ENCODE measurements at regions not wholly inside any gene's neighbourhood (a gene's known extent, or its start where the extent isn't known, plus 50 kb on each side); places are given as distances from the start of the nearest gene placed in this dataset.

DNA sequence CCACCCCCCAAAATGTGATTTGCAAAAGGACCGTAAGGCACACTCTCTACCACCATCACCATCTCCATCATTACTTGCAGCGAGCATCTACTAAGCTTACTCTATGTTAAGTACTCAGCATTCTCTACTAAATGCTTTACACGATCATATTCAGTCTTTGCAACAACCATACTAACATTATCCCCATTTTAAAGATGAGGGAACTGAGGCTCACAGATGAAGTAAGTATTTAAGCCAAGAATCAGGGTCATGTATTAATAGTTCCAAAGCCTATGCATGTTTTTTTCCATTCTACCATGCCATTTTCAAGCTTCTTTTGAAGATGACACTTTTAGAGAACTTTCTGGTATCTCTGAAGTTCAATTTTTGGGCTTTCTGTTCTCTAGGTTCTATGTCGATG lies 121.7 kb upstream of the ANKRD55 start:
- DNase-seq (ENCODE audit: low read depth in 2 of 2, low spot score in 1 of 2), result no peak

DNA sequence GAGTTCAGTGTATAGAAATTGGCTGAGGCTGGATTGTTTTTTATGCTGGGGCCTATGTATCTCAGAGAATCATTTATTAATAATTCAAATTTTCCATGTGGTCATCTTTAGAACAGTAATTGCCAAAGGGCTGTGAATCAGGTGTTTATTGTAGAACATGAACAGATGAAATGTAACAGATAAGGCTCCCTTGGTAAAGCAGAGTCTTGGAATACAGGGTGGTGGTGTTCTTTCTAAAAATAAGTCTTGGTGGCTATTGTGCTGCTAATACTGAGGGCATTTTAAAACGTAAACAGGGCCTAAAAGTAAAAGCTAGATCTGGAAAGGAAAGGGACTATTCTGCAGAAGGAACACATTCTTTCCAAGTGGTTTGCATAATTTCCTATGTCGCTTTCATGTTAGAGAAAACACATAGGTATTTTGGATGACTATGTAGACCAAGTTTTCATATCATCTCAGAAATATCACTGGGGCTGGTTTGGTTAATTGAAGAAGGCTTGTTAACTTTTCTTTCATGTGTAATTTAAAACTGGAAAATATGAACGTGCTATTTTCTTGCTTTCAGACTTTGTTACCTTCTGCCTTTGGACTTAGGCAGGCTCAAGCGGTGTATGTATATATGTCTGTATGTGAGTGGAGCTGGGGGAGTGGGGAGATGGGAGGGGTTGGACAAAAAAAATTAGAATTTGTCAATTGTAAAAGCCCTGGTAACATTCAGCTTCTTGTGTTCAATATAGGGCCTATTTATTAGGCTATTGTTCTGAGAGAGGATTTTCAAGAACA lies 119.9 kb upstream of the ANKRD55 start:
- no peak for DNase-seq (ENCODE audit: low read depth in 2 of 2, low spot score in 1 of 2)

DNA sequence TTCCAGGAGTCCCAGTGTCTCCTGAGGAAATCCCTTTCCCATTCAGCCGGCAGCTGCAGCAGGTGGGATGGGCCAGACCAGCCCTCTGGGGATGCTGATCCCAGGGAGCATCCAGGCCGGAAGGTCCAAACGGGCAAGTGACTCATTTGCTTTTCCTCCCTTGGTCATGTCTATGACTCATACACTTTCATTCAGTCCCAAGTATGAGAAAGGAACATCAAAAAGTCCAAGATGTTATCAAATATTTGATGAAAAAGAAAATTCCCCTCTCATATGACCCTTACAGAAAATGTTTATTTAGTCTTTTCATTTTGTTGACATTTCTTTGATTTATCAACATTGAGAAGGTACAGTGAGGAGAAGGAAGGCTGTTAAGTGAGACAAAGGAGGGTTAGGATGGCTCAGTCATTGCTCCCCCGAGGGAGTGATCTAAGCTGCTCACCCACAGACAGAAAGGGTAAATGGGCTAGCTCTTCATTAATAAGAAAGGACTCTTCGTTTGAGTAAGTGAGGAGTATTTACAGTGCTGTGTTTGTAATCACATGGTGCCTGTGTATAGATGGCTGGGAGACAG lies 117.6 kb upstream of the ANKRD55 start:
- DNase-seq (ENCODE audit: low read depth in 2 of 2, low spot score in 1 of 2), result no peak

DNA sequence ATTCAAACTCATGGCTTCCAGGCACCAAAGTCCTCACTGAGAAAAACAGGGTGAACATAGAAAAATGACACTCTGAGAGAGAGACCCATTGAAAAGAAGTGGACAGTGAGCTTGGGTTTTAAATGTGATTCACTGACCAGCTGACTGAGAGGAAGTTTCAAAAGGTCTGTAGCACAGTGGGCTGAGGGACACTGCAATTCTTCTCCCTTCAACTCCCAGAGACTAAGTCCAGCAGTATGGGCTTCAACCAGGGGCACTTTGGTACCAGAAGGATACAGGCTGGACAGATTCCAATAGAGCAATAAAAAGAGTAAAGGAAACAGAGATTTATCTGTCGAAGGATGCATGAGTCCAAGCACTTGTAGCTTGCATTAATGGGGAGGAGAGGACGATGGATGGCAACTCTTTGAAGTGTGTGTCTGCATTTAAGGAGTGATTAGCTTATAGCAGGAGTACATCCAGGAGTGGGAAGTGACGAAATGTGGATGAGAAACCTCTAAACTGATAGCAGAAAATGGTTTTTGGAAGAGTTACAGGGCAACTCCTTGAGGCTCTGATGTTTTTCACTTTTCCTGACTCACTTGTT lies 117.0 kb upstream of the ANKRD55 start:
- no peak for DNase-seq (ENCODE audit: low read depth in 2 of 2, low spot score in 1 of 2)

DNA sequence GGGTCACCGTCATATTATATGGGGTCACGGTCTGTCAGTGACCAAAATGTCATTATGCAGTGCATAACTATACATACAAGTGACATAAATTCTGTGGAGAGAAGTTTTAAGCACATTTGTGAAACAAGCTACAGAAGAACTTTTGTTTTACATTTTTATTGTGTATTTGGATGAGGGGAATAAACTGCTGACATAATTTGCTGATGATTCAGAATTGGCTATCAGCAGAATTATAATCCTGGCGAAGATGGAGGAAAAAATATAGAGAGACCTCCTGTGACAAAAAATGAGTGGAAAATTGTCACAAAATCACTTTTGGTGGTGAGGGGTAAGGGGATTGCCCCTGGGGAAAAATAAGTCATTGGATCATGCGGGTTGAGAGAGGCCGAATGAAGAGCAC lies 116.3 kb upstream of the ANKRD55 start:
- no peak for DNase-seq (ENCODE audit: low read depth in 2 of 2, low spot score in 1 of 2)

DNA sequence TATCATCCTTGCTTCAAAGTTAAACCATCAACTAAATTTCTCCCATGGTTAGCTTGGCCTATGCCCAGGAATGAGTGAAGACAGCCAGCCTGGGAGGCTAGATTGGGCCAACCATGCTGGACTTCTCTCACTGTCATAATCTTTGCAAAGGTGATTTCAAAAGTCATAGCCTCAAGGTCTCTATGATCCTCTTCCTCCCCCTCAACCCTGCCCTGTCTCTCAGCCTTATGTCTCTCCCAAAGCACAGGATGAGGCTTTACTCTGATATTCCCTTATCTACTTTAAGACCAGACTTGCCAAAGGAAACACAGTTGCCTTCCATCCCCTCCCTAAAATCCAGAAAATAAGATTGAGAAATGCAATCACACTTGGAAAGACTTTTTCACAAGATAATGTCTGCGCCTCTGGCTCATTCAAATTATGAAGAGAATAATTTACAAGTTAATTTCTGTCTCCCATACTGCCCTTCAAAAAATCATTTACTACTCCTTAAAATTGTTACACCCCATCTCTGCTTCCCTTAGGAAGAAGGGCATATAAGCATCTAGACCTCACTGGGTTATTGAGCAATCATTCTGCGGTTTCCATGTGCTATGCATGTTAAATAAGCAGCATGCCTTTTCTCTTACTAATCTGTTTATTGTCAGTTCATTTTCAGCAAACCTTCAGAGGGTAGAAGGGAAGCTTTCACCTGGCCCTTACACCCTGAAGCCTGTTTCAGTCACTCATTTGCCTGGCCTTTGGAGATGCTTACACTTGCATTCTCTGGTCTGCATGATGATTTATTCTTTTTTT lies 113.8 kb upstream of the ANKRD55 start:
- no peak for DNase-seq (ENCODE audit: low read depth in 2 of 2, low spot score in 1 of 2)

DNA sequence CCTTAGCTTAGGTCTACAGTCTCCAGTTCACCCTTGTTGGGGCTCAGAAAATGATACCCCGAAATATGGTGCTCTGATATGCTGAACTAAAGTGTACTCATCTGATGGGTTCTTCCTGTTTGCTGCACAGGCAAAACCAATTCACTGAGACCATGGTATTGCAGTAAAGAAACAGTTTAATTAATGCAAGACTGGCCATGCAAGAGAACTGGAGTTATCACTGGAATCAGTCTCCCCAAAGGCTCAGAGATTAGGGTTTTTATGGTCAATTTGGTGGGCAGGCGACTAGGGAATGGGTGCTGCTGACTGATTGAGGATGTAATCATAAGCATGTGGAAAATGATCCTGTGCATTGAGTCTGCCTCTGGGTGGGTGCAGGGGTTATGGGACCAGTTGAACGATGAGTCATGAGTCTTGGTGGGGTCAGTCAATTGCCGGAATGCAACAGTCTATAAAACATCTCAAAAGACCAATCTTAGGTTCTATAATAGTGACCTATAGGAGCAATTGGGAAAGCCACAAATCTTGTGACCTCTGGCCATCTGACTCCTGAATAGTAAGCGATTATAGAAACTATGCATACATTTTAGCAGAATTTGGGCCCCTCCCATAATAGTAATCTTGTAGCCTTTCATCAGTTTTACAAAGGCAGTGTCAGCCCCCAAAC lies 113.0 kb upstream of the ANKRD55 start:
- no peak for DNase-seq (ENCODE audit: low read depth in 2 of 2, low spot score in 1 of 2)

DNA sequence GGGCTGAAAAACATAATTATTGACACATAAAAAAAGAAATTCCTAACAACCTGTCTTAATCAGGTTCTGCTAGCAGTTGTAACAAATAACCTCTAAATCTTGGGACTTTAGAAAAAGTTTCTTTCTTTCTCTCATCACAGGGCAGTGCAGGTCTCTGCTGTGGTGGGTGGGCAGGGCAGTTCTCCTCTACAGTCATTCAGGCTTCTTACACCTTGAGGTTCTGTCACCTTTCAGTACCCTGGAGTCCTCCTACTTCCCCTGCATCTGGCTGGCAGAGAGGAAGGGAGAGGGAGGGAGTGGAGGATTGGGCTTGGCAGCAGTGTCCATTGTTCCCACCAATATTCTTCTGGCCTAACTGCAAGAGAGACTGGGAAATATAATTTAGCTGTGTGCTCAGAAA lies 112.2 kb upstream of the ANKRD55 start:
- DNase-seq (ENCODE audit: low read depth in 2 of 2, low spot score in 1 of 2), result no peak

DNA sequence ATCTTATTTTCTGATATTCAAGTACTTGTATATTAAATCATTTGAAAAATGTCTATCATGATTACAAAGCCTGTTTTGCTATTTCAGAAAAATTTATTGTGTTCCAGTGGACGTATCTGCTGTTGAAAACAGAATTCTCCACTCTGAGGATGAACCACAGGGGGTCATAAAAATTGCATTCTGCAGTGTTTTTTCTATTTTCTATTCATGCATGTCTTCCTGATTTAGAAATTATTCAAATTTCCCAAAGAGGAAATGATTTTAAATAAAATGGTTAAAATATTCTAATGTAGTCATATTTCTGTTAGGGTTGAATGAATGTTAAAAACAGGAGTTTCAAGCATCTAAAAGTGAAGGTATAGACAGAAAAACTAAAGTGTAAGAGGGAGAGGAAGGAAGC lies 111.5 kb upstream of the ANKRD55 start:
- DNase-seq (ENCODE audit: low read depth in 2 of 2, low spot score in 1 of 2), result no peak

DNA sequence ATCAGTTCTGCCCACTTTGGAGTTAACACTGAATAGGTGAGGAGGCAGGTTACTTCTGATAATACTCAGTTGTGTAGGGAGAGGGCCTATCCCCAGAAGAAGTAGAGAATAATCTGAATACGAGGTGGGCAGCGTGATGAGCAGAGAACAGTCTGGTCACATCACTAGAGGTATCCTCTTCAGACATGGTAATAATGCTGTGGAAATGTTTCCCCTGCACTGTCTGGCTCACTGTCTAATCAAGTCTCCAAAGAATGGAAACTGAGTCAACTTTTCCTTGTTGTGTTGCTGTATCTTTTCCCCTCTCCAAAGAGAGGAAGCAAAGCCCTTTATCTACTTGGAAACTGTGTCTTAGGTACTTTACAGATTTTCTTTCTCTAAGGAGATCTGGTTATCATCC lies 110.9 kb upstream of the ANKRD55 start:
- no peak for DNase-seq (ENCODE audit: low read depth in 2 of 2, low spot score in 1 of 2)

DNA sequence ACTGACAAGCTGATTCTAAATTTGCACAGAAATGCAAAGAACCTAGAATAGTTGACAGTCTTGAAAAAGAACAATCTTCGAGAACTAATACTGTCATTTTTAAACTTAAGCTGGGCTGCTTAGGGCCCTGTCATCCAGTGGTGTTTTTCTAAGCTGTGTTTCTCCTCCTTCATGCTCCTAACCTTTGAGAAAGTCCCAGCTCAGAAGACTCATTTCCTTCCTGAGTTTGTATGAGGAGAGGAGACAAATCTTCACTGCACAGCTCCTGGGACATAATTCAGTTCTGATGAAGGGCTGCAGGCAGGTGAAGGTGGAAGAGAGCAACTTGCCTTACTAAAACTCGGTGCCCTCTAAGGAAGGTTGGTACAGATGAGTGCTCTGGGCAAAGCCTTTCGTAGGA lies 109.5 kb upstream of the ANKRD55 start:
- no peak for DNase-seq (ENCODE audit: low read depth in 2 of 2, low spot score in 1 of 2)

DNA sequence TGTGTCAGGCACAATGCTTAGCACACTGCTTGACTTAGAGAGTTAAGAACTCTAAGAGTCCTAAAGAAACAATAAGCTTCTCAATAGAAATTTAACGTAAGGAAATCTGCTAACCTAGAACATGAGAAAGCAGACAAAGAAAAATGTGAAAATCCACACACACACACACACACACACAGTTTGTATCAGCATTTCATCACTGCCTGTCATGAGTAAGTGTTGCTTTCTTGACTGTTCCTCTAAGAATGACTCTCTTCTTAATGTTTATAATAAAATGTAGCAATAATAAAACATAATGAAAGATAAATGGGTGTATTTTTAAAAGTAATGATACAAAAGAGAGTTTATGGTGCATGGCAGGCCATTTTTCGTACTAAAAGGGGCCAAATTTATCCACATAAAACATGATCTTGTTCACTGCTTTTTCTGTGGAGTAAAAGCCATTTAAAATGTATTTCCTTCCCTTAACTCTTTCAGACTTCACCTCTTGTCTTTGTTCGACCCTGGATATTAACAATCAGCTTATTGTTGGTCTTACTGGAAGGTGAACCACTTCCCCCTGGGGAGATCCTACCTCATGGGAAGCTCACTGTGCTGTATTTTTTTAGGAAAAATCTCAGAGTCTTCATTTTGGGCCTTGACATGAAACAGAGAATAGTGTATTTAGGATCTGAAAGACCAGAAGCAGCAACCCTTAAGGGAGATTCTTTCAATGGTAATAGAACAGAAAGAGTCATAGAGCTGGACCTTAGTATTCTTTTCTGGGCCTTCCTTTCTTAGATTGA lies 107.3 kb upstream of the ANKRD55 start:
- no peak for DNase-seq (ENCODE audit: low read depth in 2 of 2, low spot score in 1 of 2)

DNA sequence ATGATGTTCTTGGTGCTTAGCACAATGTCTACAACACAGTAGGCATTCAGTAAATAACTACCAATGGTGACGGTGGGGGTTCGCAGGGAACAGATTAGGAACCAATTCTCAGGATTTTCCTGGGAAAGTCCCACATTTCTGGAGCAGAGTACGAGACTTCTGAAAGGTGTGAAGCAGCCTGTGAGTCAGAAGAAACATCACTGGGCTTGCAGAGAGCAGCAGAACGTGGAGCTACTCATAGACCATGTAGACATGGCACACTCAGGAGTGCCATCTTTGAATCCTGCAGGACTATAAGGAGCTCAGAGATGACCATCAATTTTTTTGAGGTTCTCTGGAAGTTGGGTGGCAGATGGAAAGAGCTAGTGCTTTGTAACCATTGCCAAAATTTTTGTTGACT lies 106.6 kb upstream of the ANKRD55 start:
- no peak for DNase-seq (ENCODE audit: low read depth in 2 of 2, low spot score in 1 of 2)

DNA sequence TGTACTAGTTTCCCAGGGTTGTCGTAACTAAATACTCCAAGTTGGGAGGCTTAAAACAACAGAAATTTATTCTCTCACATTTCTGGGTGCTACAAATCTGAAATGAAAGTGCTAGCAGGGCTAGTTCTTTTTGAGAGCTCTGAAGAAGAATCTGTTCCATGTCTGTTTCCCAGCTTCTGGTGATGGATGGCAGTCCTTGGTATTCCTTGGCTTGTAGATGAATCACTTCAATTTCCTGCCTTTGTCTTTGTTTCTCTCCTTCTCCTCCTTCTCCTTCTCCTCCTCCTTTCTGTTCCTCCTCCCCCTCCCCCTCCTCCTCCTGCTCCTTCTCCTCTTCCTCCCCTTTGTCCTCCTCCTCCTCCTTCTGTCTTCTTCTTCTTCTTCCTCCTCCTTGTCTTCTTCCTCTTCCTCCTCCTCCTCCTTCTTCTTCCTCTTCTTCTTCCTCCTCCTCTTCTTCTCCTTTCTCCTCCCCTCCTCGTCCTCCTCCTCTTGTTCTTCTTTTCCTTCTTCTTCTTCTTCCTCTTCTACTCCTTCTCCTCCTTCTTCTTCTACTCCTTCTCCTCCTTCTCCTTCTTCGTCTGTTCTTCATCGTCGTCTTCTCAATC lies 104.7 kb upstream of the ANKRD55 start:
- no peak for DNase-seq (ENCODE audit: low read depth in 2 of 2, low spot score in 1 of 2)

DNA sequence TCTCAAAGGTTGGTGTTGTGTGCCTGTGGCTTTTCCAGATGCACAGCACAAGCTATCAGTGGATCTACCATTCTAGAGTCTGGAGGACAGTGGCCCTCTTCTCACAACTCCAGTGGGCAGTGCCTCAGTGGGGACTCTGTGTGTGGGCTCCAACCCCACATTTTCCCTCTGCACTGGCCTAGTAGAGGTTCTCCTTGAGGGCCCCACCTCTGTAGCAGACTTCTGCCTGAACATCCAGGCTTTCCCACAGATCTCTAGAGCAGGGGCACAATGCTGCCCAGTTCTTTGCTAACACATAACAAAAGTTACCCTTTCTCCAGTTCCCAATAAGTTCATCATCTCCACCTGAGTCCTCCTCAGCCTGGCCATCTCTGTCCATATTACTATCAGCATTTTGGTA lies 102.1 kb upstream of the ANKRD55 start:
- DNase-seq (ENCODE audit: low read depth in 2 of 2, low spot score in 1 of 2), result no peak

DNA sequence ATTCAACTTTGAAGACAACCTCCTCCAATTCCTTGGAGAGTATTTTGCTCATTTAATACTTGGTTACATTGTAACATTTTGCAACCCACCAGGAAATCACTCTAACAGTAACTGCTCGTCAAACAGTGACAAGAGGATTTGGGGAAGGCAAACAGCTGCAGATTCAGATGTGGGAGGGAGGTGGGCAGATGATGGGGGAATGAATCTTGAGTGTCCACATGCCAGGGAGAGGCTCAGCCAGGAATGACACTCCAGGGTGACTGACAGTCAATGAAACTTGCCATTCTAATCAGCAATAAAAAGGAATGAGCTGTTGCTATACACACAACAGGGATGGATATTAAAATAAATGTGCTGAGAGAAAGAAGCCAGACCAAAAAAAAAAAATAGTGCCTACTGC lies 97.7 kb upstream of the ANKRD55 start:
- no peak for DNase-seq (ENCODE audit: low read depth in 2 of 2, low spot score in 1 of 2)

DNA sequence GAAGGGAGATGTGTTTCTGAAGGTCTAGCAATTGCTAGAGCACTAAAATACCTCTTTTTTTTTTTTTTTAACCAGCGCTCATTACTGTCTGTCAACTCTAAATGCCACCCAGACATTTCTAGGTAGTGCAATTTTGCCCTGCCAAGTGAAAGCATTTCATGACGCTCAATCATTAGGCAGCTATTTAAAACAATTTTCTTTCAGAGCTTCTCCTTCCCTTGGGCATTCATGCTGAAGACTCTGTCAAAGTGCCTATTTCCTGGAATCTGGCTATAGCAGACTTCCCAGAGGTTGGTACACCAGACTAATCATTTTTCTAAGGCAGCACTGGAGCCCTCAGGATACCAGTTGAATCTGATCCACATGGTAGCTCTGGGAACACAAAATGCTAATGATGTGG lies 97.0 kb upstream of the ANKRD55 start:
- DNase-seq (ENCODE audit: low read depth in 2 of 2, low spot score in 1 of 2), result no peak

DNA sequence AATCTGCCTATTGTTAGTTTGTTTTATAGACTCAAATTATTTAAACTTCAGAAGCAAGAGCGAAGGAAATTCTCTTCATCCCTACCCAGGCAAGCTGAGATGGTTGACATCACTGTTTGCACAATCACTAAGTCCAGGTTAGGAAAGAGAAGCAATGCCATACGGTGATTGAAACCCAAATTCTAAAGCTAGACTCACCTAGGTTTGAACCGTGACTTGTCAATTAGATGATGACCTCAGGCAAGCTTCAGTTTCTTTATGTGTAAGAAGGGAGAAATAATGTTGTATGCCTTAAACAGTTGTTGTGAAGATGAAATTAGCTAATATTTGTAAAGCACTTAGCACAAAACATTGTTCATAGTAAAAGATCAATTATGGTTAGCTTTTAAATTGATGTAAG lies 96.5 kb upstream of the ANKRD55 start:
- no peak for DNase-seq (ENCODE audit: low read depth in 2 of 2, low spot score in 1 of 2)

DNA sequence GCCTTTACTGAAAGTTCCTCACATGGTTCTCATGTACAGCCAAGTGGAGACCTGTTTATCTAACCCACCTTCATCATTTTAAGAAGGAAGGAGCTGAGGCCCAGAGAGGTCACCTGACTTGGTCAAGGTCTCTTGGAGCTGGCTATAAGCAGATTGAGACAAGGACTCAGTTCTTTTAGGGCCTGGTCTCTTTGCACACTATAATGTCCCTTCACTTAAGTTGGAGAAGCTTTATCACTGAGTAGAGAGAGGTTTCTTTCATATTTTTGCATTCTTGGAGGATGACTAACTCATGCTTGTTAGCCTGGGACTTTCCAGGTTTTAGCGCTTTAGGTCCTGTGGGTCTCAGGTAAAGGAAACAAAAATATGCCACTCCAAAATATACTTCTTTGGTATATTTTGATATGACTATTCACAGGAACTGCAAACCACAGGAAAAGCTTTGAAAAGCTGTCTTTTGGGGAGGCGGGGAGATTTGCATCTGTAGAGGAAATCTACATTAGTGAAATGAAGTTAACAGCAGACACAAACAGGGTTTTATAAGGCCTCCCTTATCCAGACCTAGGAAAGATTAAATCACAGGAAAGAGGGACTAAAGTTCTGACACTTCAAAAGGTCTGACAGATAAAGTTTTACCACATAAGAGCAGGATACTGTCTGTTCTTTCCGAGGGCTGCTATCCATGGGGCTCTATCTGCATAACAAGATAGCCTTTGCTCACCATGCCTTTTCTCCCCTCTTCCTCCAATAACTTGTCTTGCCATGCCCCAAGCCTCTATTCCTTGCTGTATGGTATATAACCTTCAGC lies 95.8 kb upstream of the ANKRD55 start:
- DNase-seq (ENCODE audit: low read depth in 2 of 2, low spot score in 1 of 2), result peak in 1 of 2 donors; percentile 2

Measured in stimulated activated CD8-positive, alpha-beta memory T cell treated with anti-CD3 and anti-CD28 coated beads, Interleukin-4, amount 100 ng/mL, for 1 hour (primary cell).